ENCODE measurements at regions not wholly inside any gene's neighbourhood (a gene's known extent, or its start where the extent isn't known, plus 50 kb on each side); places are given as distances from the start of the nearest gene placed in this dataset.

GRCh38 chr5:133882389-133882695 lies 86.1 kb downstream of the C5orf15 start:
- Histone ChIP-seq H3K27ac (ENCODE audit: insufficient read length, low read depth, low read length) (no peak overlapping the region), H2BK5ac (ENCODE audit: insufficient read length, low read length) (no peak overlapping the region), H2BK20ac (ENCODE audit: low read depth, low read length, poor library complexity, severe bottlenecking) (no peak overlapping the region), H3K79me2 (ENCODE audit: insufficient read depth, low read length) (no peaks in the 10 kb centered on the region), H3K56ac (ENCODE audit: insufficient read length, low read depth, low read length) (no peak overlapping the region), H3K27me3 (ENCODE audit: insufficient read depth, low read length) (no peaks in the 10 kb centered on the region), H3K23ac (ENCODE audit: insufficient read length, low read depth, low read length) (no peak overlapping the region), H3K4me1 (ENCODE audit: insufficient read depth, low read length) (no peaks in the 10 kb centered on the region), H3K14ac (ENCODE audit: insufficient read depth, low read length) (no peak overlapping the region), H2AFZ (ENCODE audit: low read length) (no peak overlapping the region), H2BK120ac (ENCODE audit: low read depth, low read length, poor library complexity, severe bottlenecking) (no peak overlapping the region), H3K18ac (ENCODE audit: insufficient read length, low read depth, low read length) (no peak overlapping the region), H3T11ph (ENCODE audit: low read length) (no peak overlapping the region), H3K4me2 (ENCODE audit: insufficient read depth, insufficient read length, low read length) (no peak overlapping the region), H3K4ac (ENCODE audit: low read depth, low read length) (no peak overlapping the region), H4K20me1 (ENCODE audit: control insufficient read depth, insufficient read depth, insufficient read length) (no peaks in the 10 kb centered on the region), H4K8ac (replicated peaks; ENCODE audit: insufficient read length, low read depth, low read length) (no peak overlapping the region), H4K91ac (ENCODE audit: insufficient read length, low read depth, low read length) (no peak overlapping the region), H3K9ac (ENCODE audit: extremely low read depth, insufficient read length, low read length) (no peak overlapping the region), H2BK15ac (ENCODE audit: low read depth, low read length) (no peak overlapping the region), H3K23me2 (ENCODE audit: insufficient read length, low read depth, low read length, poor library complexity, severe bottlenecking) (no peaks in the 10 kb centered on the region), H3K9me3 (ENCODE audit: control insufficient read depth, low read depth, low read length) (no peaks in the 10 kb centered on the region), H4K5ac (ENCODE audit: insufficient read length, low read depth, low read length) (no peak overlapping the region), H3K79me1 (ENCODE audit: insufficient read depth, low read depth, low read length, poor library complexity, severe bottlenecking) (no peaks in the 10 kb centered on the region), H2BK12ac (ENCODE audit: insufficient read length, low read depth, low read length) (no peak overlapping the region), H2AK5ac (ENCODE audit: insufficient read length, low read length) (no peak overlapping the region)
- Mint-ChIP-seq H3K9me3 (no peaks in the 10 kb centered on the region), H3K27me3 (ENCODE audit: low read depth) (peaks cover 3% of the 10 kb centered on the region), H3K36me3 (ENCODE audit: insufficient read depth in 1 of 3, low read depth in 3 of 3) (no peaks in the 10 kb centered on the region), H3K27ac (no peak overlapping the region), H3K4me3 (no peak overlapping the region), H3K4me1 (peaks cover 7 to 11% of the 10 kb centered on the region in 2 experiments)
- no peak for DNase-seq
- TF ChIP-seq, protein P1, sequence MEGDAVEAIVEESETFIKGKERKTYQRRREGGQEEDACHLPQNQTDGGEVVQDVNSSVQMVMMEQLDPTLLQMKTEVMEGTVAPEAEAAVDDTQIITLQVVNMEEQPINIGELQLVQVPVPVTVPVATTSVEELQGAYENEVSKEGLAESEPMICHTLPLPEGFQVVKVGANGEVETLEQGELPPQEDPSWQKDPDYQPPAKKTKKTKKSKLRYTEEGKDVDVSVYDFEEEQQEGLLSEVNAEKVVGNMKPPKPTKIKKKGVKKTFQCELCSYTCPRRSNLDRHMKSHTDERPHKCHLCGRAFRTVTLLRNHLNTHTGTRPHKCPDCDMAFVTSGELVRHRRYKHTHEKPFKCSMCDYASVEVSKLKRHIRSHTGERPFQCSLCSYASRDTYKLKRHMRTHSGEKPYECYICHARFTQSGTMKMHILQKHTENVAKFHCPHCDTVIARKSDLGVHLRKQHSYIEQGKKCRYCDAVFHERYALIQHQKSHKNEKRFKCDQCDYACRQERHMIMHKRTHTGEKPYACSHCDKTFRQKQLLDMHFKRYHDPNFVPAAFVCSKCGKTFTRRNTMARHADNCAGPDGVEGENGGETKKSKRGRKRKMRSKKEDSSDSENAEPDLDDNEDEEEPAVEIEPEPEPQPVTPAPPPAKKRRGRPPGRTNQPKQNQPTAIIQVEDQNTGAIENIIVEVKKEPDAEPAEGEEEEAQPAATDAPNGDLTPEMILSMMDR (conservative IDR thresholded peaks at IDR 0.05) = no peak
- no CpG with 5 or more reads among the region's 6 CpGs for WGBS (ENCODE audit: extremely low coverage, insufficient read length, low lambda C conversion rate)
